Endothelial cell of umbilical vein (primary cell): ENCODE measurements at regions not wholly inside any gene's neighbourhood (a gene's known extent, or its start where the extent isn't known, plus 50 kb on each side); places are given as distances from the start of the nearest gene placed in this dataset.

Experiments used
- BruUV-seq: library from RNA; stranded (reverse); fragments of 400-500 nt; replicated peaks from 2 replicates; lab custom pipeline; 2021; lab: Mats Ljungman, UMichigan
- CTCF ChIA-PET: fragments of 300-600, 350-600 bp; sonication (Branson Sonifier 250); formaldehyde crosslinking; loops from one replicate; lab custom pipeline; 2021; ENCODE audit warnings: antibody characterized with exemption, inconsistent platforms; lab: Charles Lee
- POLR2A ChIA-PET: fragments of 300-600, 350-600 bp; sonication (Branson Sonifier 250); formaldehyde crosslinking; loops from one replicate; lab custom pipeline; 2021; ENCODE audit warnings: antibody characterized with exemption, inconsistent platforms; lab: Charles Lee
- DNase-seq: peaks from one replicate; pipeline ENCODE4 v3.0.0-alpha.2; 2011; ENCODE audit warnings: low read depth, low spot score
- FAIRE-seq: peaks from 2 replicates; lab custom pipeline; 2011; peaks lifted over from hg19 to GRCh38; lab: Jason Lieb, UNC
- H2AFZ ChIP-seq: 2 replicates; pipeline ENCODE4 v1.6.0; 2012; ENCODE audit warnings: low read depth, low read length, control low read depth, inconsistent platforms
- H3K27ac ChIP-seq: 2 replicates; pipeline ENCODE4 v1.5.1; 2011; ENCODE audit warnings: low read depth, mild to moderate bottlenecking, control low read depth, low read length, moderate library complexity; ENCODE audit not compliant: insufficient read depth
- H3K27me3 ChIP-seq, 2 experiments: 2 replicates each; pipeline versions ENCODE4 v1.6.0 to v1.6.1; 2011; ENCODE audit warnings: low read length in 2 of 2, mixed read lengths in 1 of 2; ENCODE audit not compliant: control insufficient read depth in 2 of 2, insufficient read depth in 2 of 2
- H3K36me3 ChIP-seq, 2 experiments: 2 replicates in 1 of 2; 3 replicates in 1 of 2; pipeline ENCODE4 v1.5.1; 2011; ENCODE audit warnings: low read length in 2 of 2, mild to moderate bottlenecking in 1 of 2, moderate library complexity in 1 of 2; ENCODE audit not compliant: control insufficient read depth in 2 of 2, insufficient read depth in 2 of 2; ENCODE audit errors: extremely low read depth in 1 of 2
- H3K4me1 ChIP-seq: 3 replicates; pipeline ENCODE4 v1.5.1; 2011; ENCODE audit warnings: mild to moderate bottlenecking, low read length; ENCODE audit not compliant: control insufficient read depth, insufficient read depth; ENCODE audit errors: extremely low read depth
- H3K4me2 ChIP-seq: 2 replicates; pipeline ENCODE4 v1.6.1; 2011; ENCODE audit warnings: low read length, control low read depth, mixed read lengths; ENCODE audit not compliant: insufficient read depth
- H3K4me3 ChIP-seq, 3 experiments: fragments of 200-600 bp in 1 of 3; sonication (generic), shearing (Covaris generic) in 1 of 3; replicated peaks in 1 of 3; 2 replicates each; pipeline ENCODE4 v1.5.1; 2011 to 2016; ENCODE audit warnings: control low read depth in 3 of 3, low read length in 3 of 3, mild to moderate bottlenecking in 2 of 3, inconsistent platforms in 1 of 3, low read depth in 1 of 3, moderate library complexity in 1 of 3; ENCODE audit not compliant: insufficient read depth in 1 of 3
- H3K79me2 ChIP-seq: 2 replicates; pipeline ENCODE4 v1.6.0; 2012; ENCODE audit warnings: low read length, inconsistent platforms; ENCODE audit not compliant: control insufficient read depth, insufficient read depth
- H3K9ac ChIP-seq: replicated peaks from 2 replicates; pipeline ENCODE3; 2011; ENCODE audit warnings: low read length, control low read depth; ENCODE audit not compliant: insufficient read depth; ENCODE audit errors: extremely low read depth
- H3K9me1 ChIP-seq: replicated peaks from 3 replicates; pipeline ENCODE4 v1.6.0; 2011; ENCODE audit warnings: mild to moderate bottlenecking, low read length; ENCODE audit not compliant: control insufficient read depth, insufficient read depth; ENCODE audit errors: extremely low read depth
- H3K9me3 ChIP-seq: replicated peaks from 2 replicates; pipeline ENCODE4 v1.5.1; 2012; ENCODE audit warnings: low read length, inconsistent platforms; ENCODE audit not compliant: control insufficient read depth, insufficient read depth
- H4K20me1 ChIP-seq: replicated peaks from 2 replicates; pipeline ENCODE3; 2011; ENCODE audit warnings: mild to moderate bottlenecking, low read length; ENCODE audit not compliant: control insufficient read depth, insufficient read depth; ENCODE audit errors: extremely low read depth
- FOS ChIP-seq: IDR thresholded peaks from 2 replicates; pipeline ENCODE4 v1.6.1; 2011; ENCODE audit warnings: mild to moderate bottlenecking, low read length, moderate library complexity, borderline replicate concordance; ENCODE audit not compliant: insufficient read depth
- GATA2 ChIP-seq: IDR thresholded peaks from 2 replicates; pipeline ENCODE4 v1.7.0; 2011; ENCODE audit warnings: low read depth, mild to moderate bottlenecking, moderate library complexity, mixed read lengths, low read length; ENCODE audit not compliant: insufficient read length, insufficient read depth
- dilution Hi-C: fragments of 300-500 bp; cut with MboI; formaldehyde crosslinking; loops from one replicate; pipeline ENCODE4 v1.15.0; 2019; ENCODE audit warnings: low sequenced_read_pairs; ENCODE audit not compliant: extremely low pct_ligation_motif_present
- intact Hi-C: fragments of 100-400 bp; cut with micrococcal nuclease; formaldehyde crosslinking; loops from one replicate; pipeline ENCODE4 v1.10.0; 2022
- TF ChIP-seq, protein P1 (sequence below), 2 donors: IDR thresholded peaks; 1 replicate in 1 of 2; 2 replicates in 1 of 2; pipeline ENCODE4 v1.5.1; 2011; ENCODE audit warnings: low read length in 2 of 2, mild to moderate bottlenecking in 2 of 2, moderate library complexity in 2 of 2, control low read depth in 1 of 2, inconsistent platforms in 1 of 2, low read depth in 1 of 2; ENCODE audit not compliant: insufficient read depth in 1 of 2; ENCODE audit errors: extremely low read depth in 1 of 2

DNA sequence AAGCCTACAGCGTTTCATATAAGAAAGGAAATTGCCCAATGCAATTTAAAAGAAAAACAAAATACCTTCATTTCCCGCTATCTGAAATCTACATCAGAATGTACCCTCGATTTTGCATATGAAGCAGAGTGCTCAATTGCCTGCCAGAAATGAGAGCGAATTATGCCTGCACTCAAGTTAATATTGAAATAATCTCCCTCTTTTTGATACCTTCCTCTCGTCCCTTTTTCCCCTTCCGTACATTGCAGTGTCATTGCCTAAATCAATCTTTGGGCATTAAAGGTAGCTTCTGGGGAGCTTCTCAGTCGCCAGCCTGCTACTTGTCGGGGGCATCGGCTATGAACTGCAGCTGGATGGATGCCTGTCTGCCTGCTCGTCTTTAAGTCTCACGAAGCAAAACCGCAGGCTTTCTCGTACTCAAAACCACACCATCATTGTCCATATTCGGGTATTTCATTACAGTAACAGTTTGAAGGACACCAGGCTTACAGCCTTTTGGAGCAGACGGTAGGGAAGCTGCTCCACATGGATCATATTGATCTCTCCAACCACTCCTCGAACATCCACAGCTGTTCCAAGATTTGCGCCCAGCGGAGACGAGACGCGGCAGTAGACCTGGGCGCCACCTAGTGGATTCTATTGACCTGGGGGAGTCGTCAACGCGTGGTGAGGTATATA is 64.0 kb upstream of the HNRNPA3 start:
- H3K79me2 ChIP-seq = no peaks in the 10 kb centered on the region
- POLR2A ChIA-PET = interaction anchor here (0.7 kb wide), 2 partner anchors 21 to 63 kb away, joined by 3 to 6 read pairs; no protein-coding TSS in a partner anchor
- no TSS peak for BruUV-seq
- peak overlapping the region; percentile 92 for H3K4me2 ChIP-seq
- H3K27me3 ChIP-seq = peaks cover 9% of the 10 kb centered on the region in 2 experiments
- no peaks in the 10 kb centered on the region for H3K36me3 ChIP-seq
- peak overlapping the region; percentile 38 for H3K9ac ChIP-seq
- H3K9me3 ChIP-seq = no peaks in the 10 kb centered on the region
- intact Hi-C loops = loop anchor here (1.0 to 5.0 kb wide), 5 partner anchors 176 to 692 kb away; no protein-coding TSS in a partner anchor
- CTCF ChIA-PET = interaction anchor here (0.6 to 4.6 kb wide), 81 partner anchors 9 to 1897 kb away, joined by 3 to 78 read pairs (median 4); partner anchors contain the start of genes HOXD10, HOXD9, LNPK and NFE2L2
- no peak overlapping the region for H3K27ac ChIP-seq
- FAIRE-seq = peak; percentile 74
- no peaks in the 10 kb centered on the region for H4K20me1 ChIP-seq
- no peaks in the 10 kb centered on the region for H3K9me1 ChIP-seq
- dilution Hi-C loops = loop anchor here (10.0 to 25.0 kb wide), 3 partner anchors 186 to 586 kb away; no protein-coding TSS in a partner anchor
- TF ChIP-seq FOS = no peak
- TF ChIP-seq, protein P1, sequence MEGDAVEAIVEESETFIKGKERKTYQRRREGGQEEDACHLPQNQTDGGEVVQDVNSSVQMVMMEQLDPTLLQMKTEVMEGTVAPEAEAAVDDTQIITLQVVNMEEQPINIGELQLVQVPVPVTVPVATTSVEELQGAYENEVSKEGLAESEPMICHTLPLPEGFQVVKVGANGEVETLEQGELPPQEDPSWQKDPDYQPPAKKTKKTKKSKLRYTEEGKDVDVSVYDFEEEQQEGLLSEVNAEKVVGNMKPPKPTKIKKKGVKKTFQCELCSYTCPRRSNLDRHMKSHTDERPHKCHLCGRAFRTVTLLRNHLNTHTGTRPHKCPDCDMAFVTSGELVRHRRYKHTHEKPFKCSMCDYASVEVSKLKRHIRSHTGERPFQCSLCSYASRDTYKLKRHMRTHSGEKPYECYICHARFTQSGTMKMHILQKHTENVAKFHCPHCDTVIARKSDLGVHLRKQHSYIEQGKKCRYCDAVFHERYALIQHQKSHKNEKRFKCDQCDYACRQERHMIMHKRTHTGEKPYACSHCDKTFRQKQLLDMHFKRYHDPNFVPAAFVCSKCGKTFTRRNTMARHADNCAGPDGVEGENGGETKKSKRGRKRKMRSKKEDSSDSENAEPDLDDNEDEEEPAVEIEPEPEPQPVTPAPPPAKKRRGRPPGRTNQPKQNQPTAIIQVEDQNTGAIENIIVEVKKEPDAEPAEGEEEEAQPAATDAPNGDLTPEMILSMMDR (IDR thresholded peaks at IDR 0.05; ENCODE audit: extremely low read depth in 1 of 2, insufficient read depth in 1 of 2, low read depth in 1 of 2, low read length in 2 of 2) = peak; percentile 87 to 89
- DNase-seq = peak; percentile 85
- H3K4me3 ChIP-seq = peak overlapping the region in 2 of 3 experiments; percentile 29 to 62
- peaks cover 10% of the 10 kb centered on the region for H3K4me1 ChIP-seq
- H2AFZ ChIP-seq = peak overlapping the region; percentile 97

- Histone ChIP-seq H3K36me3 (no peaks in the 10 kb centered on the region), H3K9me1 (no peaks in the 10 kb centered on the region), H2AFZ (no peak overlapping the region), H3K4me3 (no peak overlapping the region), H3K4me2 (peak overlapping the region; percentile 92), H3K9me3 (no peaks in the 10 kb centered on the region), H3K79me2 (no peaks in the 10 kb centered on the region), H3K9ac (no peak overlapping the region), H3K4me1 (peaks cover 11% of the 10 kb centered on the region), H3K27ac (no peak overlapping the region), H4K20me1 (no peaks in the 10 kb centered on the region), H3K27me3 (peaks cover 9% of the 10 kb centered on the region in 2 experiments)
- ChIA-PET POLR2A (interaction anchor here (0.7 kb wide), 2 partner anchors 21 to 62 kb away, joined by 3 to 6 read pairs; no protein-coding TSS in a partner anchor), CTCF (interaction anchor here (0.6 to 4.6 kb wide), 76 partner anchors 9 to 1898 kb away, joined by 3 to 78 read pairs (median 5); partner anchors contain the start of genes HOXD10, HOXD9, LNPK and NFE2L2)
- no TSS peak for BruUV-seq
- no peak for FAIRE-seq
- no peak for TF ChIP-seq GATA2
- DNase-seq = no peak
- dilution Hi-C loops = loop anchor here (10.0 to 25.0 kb wide), 3 partner anchors 186 to 587 kb away; no protein-coding TSS in a partner anchor
- intact Hi-C loops = loop anchor here (1.0 to 5.0 kb wide), 5 partner anchors 177 to 692 kb away; no protein-coding TSS in a partner anchor
Observed at GRCh38 chr2:177149155-177149503, 63.5 kb upstream of the HNRNPA3 start.
